KMS-11 (cell line): ENCODE measurements at regions not wholly inside any gene's neighbourhood (a gene's known extent, or its start where the extent isn't known, plus 50 kb on each side); places are given as distances from the start of the nearest gene placed in this dataset.

ENCODE experiments used
- H2AFZ ChIP-seq: fragments of 200-600 bp; sonication (generic); 2 replicates; pipeline ENCODE4 v1.6.1; 2016; ENCODE audit warnings: antibody characterized with exemption, mixed run types, low read depth
- H3K27ac ChIP-seq: fragments of 200-600 bp; sonication (generic); 2 replicates; pipeline ENCODE4 v1.6.1; 2016; ENCODE audit warnings: mild to moderate bottlenecking, mixed run types
- H3K27me3 ChIP-seq: fragments of 200-600 bp; sonication (generic); 2 replicates; pipeline ENCODE4 v1.6.1; 2017; ENCODE audit warnings: mild to moderate bottlenecking, low read depth, mixed run types, moderate library complexity; ENCODE audit not compliant: insufficient read depth
- H3K36me3 ChIP-seq: fragments of 200-600 bp; sonication (generic); 2 replicates; pipeline ENCODE4 v1.6.1; 2017; ENCODE audit warnings: mild to moderate bottlenecking, mixed run types; ENCODE audit not compliant: insufficient read depth
- H3K4me1 ChIP-seq: fragments of 200-600 bp; sonication (generic); 2 replicates; pipeline ENCODE4 v1.6.1; 2016; ENCODE audit warnings: mild to moderate bottlenecking, low read depth, mixed run types; ENCODE audit not compliant: poor library complexity, severe bottlenecking
- H3K4me2 ChIP-seq: fragments of 200-600 bp; sonication (generic); 2 replicates; pipeline ENCODE4 v1.7.0; 2016; ENCODE audit warnings: mild to moderate bottlenecking, mixed run types
- H3K4me3 ChIP-seq: fragments of 200-600 bp; sonication (generic); IDR thresholded peaks from 2 replicates; pipeline ENCODE4 v1.6.1; 2017; ENCODE audit warnings: low read depth, low read length, mixed read lengths; ENCODE audit not compliant: insufficient read depth
- H3K79me2 ChIP-seq: fragments of 200-600 bp; sonication (generic); 2 replicates; pipeline ENCODE4 v1.6.1; 2016; ENCODE audit warnings: low read depth, mixed run types; ENCODE audit not compliant: insufficient read depth
- H3K9ac ChIP-seq: fragments of 200-600 bp; sonication (generic); 2 replicates; pipeline ENCODE4 v1.6.1; 2016; ENCODE audit warnings: mild to moderate bottlenecking, mixed run types
- H4K20me1 ChIP-seq: fragments of 200-600 bp; sonication (generic); 2 replicates; pipeline ENCODE4 v1.6.1; 2016; ENCODE audit warnings: mild to moderate bottlenecking, mixed run types; ENCODE audit not compliant: insufficient read depth
- TF ChIP-seq, protein P1 (sequence below): fragments of 200-600 bp; sonication (generic); conservative IDR thresholded peaks from 2 replicates; pipeline ENCODE4 v1.6.1; 2017; ENCODE audit warnings: low read depth, mild to moderate bottlenecking, antibody characterized with exemption, low read length, moderate library complexity, mixed read lengths

DNA sequence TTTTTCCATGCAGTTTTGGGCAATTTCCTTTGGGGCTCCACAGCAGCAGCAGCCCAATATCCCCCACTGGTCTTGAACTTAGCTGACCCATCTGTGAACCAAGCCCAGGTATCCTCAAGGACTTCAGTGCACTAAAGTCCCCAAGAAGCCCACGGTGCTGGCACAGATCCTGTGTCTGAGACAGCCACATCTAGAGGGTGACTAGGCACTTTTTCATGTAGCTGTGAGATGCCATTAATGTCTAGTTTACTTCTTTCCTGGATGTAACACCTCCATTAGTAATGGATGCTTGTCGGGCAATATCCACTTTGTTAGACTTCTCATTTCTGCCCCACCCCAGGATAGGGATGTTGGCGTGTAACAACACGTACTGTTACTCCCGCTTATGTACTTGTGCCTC, 117.9 kb downstream of the GPCPD1 start:
- H3K4me3 ChIP-seq: no peak overlapping the region
- no peak overlapping the region for H3K4me2 ChIP-seq
- no peaks in the 10 kb centered on the region for H4K20me1 ChIP-seq
- H3K27ac ChIP-seq: no peak overlapping the region
- TF ChIP-seq, protein P1, sequence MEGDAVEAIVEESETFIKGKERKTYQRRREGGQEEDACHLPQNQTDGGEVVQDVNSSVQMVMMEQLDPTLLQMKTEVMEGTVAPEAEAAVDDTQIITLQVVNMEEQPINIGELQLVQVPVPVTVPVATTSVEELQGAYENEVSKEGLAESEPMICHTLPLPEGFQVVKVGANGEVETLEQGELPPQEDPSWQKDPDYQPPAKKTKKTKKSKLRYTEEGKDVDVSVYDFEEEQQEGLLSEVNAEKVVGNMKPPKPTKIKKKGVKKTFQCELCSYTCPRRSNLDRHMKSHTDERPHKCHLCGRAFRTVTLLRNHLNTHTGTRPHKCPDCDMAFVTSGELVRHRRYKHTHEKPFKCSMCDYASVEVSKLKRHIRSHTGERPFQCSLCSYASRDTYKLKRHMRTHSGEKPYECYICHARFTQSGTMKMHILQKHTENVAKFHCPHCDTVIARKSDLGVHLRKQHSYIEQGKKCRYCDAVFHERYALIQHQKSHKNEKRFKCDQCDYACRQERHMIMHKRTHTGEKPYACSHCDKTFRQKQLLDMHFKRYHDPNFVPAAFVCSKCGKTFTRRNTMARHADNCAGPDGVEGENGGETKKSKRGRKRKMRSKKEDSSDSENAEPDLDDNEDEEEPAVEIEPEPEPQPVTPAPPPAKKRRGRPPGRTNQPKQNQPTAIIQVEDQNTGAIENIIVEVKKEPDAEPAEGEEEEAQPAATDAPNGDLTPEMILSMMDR: no peak
- no peak overlapping the region for H3K9ac ChIP-seq
- H2AFZ ChIP-seq: no peak overlapping the region
- no peaks in the 10 kb centered on the region for H3K27me3 ChIP-seq
- H3K36me3 ChIP-seq: no peaks in the 10 kb centered on the region
- H3K79me2 ChIP-seq: no peaks in the 10 kb centered on the region
- no peaks in the 10 kb centered on the region for H3K4me1 ChIP-seq

GRCh38 chr20:5491455-5491854, 119.4 kb downstream of the GPCPD1 start:
- H3K27me3 ChIP-seq: no peaks in the 10 kb centered on the region
- no peak overlapping the region for H3K9ac ChIP-seq
- no peak overlapping the region for H2AFZ ChIP-seq
- no peaks in the 10 kb centered on the region for H3K4me1 ChIP-seq
- no peak overlapping the region for H3K4me3 ChIP-seq
- H4K20me1 ChIP-seq: no peaks in the 10 kb centered on the region
- H3K4me2 ChIP-seq: no peak overlapping the region
- H3K79me2 ChIP-seq: no peaks in the 10 kb centered on the region
- TF ChIP-seq, protein P1: no peak
- H3K27ac ChIP-seq: no peak overlapping the region
- H3K36me3 ChIP-seq: no peaks in the 10 kb centered on the region

DNA sequence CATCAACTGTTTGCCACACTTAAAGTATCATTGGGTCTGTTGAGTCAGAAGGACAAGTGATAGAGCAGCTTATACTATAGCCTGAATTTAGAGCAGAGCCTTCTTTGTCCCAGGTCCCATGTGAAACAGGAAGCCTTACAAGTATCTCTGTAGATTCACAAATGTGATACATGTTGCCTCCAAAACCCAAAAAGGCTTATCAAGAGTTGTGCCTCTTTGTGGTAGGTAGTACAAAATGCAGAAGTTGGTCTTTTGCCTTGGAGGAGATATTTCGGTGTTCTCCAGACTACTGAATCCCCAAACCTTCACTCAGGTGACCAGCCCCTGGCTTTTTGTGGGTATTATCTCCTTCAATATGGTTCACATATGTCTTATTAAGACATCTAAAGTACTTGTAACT, 121.2 kb downstream of the GPCPD1 start:
- H3K4me2 ChIP-seq: no peak overlapping the region
- no peaks in the 10 kb centered on the region for H3K79me2 ChIP-seq
- H3K4me3 ChIP-seq: no peak overlapping the region
- H3K27ac ChIP-seq: no peak overlapping the region
- H2AFZ ChIP-seq: no peak overlapping the region
- no peaks in the 10 kb centered on the region for H4K20me1 ChIP-seq
- H3K36me3 ChIP-seq: no peaks in the 10 kb centered on the region
- no peaks in the 10 kb centered on the region for H3K4me1 ChIP-seq
- H3K27me3 ChIP-seq: no peaks in the 10 kb centered on the region
- TF ChIP-seq, protein P1: no peak
- no peak overlapping the region for H3K9ac ChIP-seq

DNA sequence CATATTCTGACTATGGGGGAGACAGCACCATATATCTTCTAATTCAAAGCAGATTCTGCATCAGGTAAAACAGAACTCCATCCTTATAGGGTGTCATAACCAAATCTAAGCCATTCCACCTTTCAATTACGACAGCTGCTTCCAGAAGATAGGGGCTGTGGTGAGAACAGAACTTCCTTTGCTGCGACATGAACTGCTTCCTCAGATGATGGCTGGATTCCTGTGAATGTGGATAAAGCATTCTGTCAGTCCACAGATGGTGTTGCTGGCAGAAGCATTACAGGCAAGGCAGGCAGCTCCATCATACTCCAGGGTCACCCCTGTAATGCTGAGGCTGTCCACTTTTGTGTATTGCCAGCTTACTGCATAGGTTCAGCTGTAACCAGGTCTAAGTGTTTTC, 122.0 kb downstream of the GPCPD1 start:
- no peaks in the 10 kb centered on the region for H3K27me3 ChIP-seq
- no peak overlapping the region for H3K4me3 ChIP-seq
- TF ChIP-seq, protein P1: no peak
- H2AFZ ChIP-seq: no peak overlapping the region
- H3K9ac ChIP-seq: no peak overlapping the region
- no peak overlapping the region for H3K4me2 ChIP-seq
- H3K36me3 ChIP-seq: no peaks in the 10 kb centered on the region
- H4K20me1 ChIP-seq: no peaks in the 10 kb centered on the region
- no peaks in the 10 kb centered on the region for H3K79me2 ChIP-seq
- H3K4me1 ChIP-seq: no peaks in the 10 kb centered on the region
- H3K27ac ChIP-seq: no peak overlapping the region
